HG03432 (cell line): ENCODE measurements at regions not wholly inside any gene's neighbourhood (a gene's known extent, or its start where the extent isn't known, plus 50 kb on each side); places are given as distances from the start of the nearest gene placed in this dataset.

Experiments
- ATAC-seq: cut with Tn5 transposase; IDR thresholded peaks from one replicate; pipeline ENCODE4 v1.9.1; 2021; ENCODE audit warnings: mild to moderate bottlenecking, moderate library complexity; ENCODE audit not compliant: unreplicated experiment

DNA sequence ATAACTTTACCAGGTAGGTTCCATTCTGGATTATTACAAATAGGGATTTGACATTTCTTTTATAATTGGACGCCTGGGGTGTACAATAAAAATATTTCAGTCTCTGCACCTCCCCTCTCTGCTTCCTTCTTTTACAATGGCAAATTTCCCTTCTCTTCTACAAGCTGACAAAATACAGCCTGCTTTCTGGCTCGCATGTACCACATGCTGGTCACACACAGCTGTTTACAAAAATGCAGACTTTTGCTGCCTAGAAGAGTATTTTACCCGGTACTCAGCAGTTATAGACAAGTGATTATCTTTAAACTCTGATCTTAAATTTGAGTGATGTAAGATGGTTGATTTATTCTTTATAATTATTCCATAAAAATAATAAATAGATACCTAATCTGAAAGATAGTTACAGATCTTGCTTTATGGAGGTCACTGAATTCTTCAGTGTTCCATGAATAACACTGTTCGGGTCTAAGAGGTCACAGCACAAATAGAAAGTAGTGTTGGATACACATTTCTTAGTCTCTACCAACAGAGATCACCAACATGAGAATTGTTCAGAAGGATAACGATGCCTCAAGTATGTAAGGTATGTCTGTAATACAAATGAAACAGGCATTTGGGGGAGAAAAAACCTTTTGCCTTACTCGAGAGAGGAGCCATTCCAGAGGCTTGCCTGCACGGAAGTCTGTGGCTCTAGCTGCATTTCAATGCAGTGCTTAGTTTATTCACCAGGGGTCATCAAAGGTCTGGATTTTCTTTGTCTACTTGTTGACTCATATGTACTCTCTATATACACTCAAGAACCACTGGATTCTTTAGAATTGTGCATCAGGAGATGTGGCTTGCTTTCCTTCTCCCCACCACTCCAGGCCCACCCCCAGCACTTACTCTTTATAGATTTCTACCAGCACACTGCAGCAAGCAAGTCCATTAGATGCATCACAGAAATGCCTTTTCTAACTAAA is 206.6 kb upstream of the RFX3 start:
- ATAC-seq, result peak; percentile 88

DNA sequence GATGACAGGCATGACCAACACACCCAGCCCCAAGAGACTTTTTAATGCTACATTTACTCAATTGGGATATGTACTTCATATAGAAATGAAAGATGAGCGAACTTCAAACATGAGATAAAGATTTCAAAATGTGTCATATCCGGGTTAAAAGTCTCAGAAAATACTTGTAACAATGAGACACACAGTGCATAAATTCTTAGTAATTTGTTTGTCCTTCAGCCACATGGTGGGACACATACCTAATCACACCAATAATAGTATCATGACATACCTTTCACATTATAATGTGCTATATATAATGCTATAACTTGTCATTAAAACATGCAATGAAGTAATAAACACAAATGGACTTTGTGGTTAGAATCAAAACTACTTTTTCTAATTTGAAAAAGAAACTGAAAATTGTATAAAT is 204.7 kb upstream of the RFX3 start:
- peak; percentile 52 for ATAC-seq

DNA sequence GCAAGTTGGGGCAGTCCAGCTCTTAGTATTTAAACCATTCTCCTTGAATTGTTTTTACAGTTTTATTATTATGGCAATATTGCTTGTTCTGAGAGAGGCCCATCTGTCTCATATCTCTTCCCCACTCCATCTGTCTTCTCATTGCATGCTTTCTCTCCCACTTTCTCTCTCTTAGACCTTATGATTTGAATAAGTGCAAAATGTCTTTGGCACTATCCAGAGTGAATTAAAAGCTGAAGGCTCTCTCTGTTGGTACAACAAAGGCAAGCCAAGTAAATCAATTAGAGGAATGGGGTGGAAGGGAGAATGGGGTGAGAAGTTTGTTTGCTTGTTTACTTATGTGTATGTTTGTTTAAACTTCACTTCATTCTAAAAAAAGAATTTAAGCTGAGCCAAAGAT is 195.3 kb upstream of the RFX3 start:
- ATAC-seq, result no peak

DNA sequence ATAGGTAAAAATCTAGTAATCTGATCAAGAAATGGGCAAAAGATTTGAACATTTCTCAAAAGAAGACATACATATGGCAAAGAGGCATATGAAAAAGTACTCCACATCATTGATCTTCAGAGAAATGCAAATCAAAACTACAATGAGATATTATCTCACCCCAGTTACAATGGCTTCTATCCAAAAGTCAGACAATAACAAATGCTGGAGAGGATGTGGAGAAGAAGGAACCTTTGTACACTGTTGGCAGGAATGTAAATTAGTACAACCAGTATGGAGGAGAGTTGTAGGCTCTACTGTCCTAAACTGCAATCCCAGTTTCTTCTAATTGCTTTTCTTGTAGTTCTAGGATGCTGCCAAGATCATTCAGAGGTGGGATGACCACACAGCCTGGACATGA is 193.5 kb upstream of the RFX3 start:
- ATAC-seq, result no peak

DNA sequence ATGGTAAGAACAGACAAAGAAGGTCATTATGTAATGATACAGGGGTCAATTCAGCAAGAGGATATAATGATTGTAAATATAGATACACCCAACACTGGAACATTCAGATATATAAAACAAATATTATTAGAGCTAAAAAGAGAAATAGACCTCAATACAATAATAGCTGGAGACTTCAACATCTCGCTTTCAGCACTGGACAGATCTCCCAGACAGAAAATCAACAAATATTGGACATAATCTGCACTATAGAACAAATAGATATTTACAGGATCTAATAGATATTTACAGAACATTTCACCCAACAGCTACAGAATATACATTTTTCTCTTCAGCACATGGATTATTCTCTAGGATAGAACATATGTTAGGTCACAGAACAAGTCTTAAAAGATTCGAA is 190.6 kb upstream of the RFX3 start:
- no peak for ATAC-seq

DNA sequence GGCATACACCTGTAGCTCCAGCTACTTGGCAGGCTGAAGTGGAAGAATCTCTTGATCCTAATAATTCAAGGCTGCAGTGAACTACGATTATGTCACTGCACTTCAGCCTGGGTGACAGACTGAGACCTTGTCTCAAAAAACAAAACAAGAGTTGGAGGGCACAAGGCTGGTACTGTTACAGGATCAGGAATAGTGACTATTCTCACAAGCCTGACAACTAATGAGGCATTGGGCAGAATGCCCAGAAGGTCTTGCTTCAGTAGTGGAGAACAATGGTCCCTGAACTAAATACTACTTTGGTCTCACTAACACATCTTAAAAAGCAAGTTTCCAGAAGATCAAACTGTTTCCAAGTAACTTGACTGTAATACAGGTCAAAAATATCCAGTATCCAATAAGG is 182.9 kb upstream of the RFX3 start:
- ATAC-seq, result no peak

DNA sequence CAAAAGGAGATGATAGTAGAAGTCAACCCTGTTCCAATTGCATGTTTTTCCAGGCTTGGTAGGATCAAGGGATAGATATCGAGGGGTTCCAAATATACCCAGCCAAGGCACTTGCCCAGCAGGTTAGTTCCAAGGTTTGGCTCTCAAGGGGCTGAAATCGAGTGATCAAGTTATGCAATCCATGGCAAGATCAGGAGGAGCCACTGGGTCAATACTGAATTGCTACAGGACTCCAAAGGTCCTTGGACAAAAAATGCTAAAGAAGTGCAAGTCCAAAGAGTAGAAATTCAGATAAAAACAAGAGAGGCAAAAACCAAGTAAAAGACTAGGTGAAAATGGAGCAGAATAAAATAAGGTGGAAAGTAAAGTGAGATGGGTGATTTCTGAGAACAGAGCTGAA is 179.1 kb upstream of the RFX3 start:
- no peak for ATAC-seq

DNA sequence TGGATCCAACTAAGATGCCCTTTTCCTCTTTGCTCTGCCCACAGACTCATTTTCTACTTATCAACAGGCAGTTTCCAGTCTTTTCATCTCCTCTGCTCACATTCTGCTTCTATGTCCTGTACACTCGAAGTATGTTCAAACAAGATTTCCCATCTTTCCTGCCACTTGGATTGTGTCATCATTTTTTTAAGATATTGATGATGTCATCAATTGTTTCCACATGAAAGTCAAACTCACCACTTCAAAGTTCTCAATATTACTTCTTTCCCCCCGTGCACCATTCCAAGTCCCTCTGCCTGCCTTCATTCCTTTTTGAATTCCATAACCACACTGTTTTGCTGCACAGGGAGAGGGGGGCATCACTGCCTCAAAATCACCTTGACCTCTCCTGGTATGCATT is 175.0 kb upstream of the RFX3 start:
- ATAC-seq, result no peak

DNA sequence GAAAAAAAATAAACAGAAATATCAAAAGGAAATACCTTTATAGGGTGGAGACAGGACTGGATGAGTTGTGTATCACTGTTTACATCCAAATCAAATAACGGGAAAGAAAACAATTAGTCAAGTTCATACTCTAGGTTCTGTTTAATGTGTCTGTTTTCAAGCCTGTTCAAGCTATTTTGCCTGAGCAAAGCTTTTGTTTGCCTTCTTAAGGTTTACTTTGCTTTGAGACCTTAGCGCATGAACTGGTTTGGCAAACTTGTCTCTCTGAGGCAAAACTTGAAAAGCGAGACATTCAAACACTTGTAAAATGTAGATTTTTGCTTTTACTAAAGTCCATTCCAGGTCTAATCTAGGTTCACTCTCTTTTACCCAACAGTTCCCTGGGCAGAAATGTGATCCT is 174.1 kb upstream of the RFX3 start:
- ATAC-seq, result no peak

DNA sequence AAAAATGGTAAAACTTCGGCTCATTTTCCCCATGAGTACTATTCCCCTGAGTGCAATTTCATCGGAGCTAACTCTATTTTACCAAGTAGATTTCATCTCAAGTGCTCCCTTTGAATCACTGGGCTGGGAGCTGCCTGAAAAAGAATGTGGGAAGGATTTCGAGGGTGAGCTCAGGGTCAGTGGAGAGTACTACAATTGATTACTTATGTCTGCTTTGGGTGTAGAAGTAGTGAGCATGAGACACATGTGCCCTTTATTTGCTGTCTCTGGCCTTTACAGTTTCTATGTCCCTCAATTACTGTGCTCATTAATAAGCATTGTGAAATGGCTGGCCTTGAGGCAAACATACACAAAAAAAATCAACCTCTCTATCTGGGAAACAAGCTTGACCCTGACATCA is 172.7 kb upstream of the RFX3 start:
- ATAC-seq, result no peak

DNA sequence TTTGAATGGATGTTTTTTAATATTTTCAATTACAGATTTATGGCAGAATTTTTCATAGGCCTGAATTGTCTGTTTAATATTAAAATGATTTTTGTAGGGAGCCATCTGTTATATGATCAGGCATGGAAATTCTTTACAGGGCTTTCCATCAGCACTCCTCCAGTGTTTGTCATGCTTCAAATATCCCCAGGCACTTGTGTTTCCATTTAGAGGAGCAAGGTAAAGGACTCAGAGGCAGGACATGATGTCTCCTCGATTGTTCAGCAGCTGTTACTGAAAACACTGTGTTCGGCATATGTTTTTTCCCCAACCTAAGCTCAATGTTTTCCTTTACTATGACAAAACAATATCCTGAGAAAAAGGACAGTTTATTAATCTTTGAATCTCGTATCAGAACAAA is 172.3 kb upstream of the RFX3 start:
- no peak for ATAC-seq

DNA sequence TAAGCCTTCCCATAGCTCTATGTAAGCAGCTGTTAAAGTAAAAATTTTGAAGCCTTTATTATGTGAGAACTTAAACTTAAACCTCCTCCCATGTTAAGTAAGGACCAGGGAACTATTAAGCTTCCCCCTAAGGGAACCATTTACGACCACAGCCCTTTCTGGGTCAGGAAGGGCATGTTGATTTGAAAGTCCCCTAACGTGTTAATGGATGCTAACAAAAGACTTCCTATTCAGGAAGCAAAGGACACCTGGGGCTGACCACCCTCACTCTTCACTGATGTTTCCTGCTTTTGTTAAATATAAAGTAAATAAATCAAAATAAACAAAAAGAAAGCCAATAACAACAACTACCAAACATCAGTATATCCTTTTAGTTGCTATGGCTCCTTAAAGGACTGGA is 170.6 kb upstream of the RFX3 start:
- no peak for ATAC-seq

DNA sequence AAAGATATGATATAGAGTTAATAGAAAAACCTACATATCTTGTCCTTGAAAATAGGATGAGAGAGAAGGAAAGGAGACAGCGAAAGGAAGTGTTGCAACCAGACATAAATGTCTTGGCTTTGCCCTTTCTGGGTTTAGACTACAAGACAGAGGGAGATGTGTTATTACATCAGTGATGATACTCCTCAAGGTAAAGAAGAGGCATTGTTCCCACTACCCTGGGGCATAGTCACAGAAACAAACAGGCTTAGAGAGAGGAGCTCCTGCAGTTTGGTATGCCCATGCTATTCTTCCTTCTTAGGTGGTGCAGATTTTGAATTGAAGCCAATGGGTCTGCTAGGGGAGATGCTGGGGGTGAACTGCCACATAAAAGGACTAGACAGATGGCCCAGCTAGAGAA is 166.8 kb upstream of the RFX3 start:
- no peak for ATAC-seq

DNA sequence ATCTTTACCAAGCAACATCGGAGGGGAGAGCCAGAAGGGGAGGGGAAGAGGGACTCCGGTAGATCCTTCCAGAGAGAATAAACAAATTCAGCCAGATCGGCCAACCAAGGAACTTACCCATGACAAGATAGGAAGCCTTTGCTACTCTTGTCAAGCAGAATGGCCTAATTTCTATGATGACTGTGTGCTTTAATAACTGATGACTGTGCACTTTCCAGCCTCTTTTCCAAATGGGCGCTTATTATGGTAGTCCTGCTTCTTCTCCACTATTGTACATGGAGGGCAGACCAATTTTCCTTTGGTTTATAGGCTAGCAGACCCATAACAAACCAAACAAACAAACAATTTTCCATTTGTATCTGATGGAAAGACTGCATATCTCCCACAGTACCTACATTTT is 163.8 kb upstream of the RFX3 start:
- no peak for ATAC-seq

DNA sequence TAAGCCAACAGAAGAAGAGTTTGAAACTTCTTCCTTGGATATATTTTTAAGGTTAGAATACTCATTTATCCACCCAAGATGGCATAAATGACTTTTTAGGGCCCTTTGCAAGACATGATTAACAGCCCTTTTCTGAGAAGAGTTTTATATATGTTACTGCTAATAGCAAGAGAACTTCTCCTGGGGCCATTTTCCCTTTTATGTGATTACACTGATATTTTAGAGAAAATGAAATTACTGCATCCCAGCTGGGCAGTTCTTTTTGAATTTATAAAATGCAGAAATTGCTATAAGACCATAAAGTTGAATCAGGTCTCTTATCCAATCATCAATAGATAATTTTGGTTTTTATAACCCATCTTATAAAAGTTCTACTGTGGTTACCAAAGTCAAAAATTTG is 161.3 kb upstream of the RFX3 start:
- ATAC-seq, result no peak

DNA sequence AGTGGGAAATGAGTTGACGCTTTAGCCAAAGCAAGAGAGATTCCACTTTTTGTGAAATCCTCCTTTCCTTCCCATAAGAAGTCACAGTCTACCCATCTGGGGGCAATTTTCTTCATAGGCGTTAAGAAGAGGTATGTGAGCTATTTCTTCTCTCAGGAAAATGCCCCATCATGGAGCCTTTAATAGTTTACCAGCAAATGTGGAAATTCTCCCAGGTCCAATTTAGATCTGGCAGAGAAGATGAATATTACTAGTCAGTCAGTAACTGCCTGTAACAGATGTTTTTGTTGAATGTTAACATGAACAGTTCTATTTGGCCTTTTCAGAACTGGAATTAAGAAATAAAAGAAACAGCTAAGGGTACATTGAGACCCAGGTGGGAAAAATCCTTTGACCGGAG is 156.4 kb upstream of the RFX3 start:
- no peak for ATAC-seq

DNA sequence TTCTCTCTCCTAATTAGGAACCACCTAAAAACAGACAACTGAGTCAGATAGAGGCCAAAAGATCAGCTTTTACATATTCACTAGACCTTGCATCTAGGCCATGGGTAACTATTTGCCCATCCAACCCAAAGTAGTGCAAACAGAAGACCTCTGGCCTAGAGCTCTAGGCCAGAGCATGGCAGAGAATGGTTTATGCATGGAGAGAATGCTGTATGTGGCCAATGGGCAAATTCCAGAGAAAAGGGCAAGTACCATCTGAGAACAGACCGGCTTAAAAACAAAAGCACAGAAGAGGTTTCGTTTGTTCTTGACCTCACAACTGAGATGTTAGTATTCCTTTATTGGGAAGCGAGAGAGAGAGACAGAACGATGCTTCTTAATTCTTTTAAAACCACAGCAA is 151.7 kb upstream of the RFX3 start:
- no peak for ATAC-seq

DNA sequence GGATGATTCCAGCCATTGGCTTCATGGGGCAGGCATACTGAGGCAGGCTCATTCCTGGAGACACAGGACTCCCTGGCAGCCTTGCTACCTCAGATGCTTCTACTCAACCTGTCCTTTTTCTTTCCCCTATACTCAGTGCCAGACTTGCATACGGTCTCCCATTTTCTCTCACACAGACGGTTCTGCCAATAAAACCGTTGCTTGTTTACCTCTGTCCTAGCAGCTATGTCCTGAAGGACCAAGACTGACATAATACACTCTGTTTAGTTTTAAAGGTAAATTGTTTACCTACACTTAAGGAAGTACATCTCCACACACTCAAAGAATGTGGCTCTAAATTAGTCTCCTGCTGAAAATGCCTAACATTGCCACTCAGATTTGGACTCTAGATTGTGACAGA is 151.0 kb upstream of the RFX3 start:
- no peak for ATAC-seq

DNA sequence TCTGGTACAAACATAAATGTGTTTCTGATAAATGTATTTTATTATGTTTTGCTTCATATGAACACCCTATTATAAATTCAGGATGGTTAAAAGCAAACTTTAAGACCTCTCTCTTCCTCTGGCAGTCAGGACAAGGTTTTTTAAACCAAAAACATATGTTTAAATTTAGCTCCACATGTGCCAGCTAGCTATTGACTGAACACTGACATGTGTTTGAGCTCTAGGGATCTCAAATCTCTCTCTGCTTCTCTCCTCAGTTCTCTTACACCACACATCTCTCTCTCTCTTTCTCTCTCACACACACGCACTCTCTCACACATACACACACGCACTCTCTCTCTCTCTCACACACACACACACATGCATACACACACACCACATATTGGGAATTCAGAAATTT is 150.1 kb upstream of the RFX3 start:
- ATAC-seq, result no peak

DNA sequence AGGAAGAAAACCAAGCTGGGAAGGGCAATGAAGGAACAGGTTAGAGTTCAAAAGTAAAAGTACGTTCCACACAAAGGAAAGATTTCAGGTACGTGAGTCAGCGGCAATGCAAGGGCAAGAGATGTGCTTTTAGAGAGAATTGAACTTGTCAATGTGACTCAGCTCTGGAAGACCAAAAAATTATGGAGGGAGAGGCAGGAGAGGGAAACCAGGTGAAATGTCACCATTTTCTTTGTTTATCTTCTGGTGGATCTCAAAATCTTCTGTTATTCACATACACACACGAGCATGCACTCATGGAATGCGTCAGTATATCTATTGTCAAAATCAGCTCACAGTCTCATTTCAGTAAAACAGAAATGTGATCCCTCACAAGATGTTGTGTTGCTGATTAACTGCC is 148.8 kb upstream of the RFX3 start:
- ATAC-seq, result no peak

DNA sequence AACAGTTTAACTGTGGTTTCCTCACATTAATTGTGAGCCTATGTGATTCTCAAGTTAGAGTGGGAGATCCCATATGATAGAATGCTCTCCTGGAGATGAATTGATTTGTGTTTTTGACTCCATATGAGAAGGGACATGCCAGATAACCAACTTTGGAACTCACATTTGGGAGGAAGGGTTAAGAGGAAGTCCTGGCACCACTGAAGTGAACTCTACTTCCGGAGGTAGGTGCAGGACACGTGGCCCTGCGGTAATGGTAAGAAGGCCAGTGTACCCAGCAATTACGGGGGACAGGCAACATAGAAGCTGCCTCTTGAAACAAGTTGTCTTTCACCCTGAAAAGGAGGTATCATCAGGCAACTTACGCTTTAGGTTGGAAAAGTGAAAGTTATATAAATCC is 146.6 kb upstream of the RFX3 start:
- no peak for ATAC-seq

DNA sequence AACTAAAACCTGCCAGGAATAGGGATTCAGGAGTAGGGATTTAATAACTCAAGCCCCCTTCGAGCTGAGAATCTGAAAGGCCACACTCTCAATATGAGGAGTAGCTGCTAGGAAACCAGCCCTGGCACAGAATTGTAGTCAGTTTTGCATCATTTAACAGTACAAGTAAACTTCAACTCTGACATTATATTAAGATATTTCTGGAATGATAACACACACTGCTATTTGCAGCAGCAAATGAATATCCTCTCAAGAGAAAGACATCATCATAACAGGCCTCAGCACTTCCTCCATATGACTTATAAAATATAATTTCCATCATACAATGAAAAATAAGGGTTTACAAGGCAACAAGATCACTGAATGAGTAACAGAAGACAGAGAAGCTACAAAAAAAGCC is 138.2 kb upstream of the RFX3 start:
- ATAC-seq, result no peak

DNA sequence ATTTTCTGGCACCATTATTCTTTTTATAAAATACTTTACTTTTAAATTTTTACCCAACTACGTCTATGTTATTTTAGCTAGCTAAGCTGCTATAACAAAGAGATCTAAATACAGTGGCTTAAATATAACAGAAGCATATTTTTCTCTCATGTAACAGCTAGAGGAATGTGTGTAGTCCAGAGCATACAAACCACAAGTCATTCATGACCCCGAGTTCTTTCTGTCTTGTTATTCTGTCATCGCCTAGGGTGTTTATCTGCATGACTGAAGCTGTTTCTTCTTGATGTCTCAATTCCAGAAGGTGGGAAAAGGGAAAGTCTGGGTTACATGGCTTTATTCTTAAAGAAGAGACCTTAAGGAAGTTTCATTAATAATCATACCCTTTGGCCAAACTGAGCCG is 136.9 kb upstream of the RFX3 start:
- ATAC-seq, result no peak
